WERI-Rb-1 (cell line): ENCODE measurements at regions not wholly inside any gene's neighbourhood (a gene's known extent, or its start where the extent isn't known, plus 50 kb on each side); places are given as distances from the start of the nearest gene placed in this dataset.

Experiments used
- DNase-seq: peaks from one replicate; pipeline ENCODE4 v3.0.0-alpha.2; 2020
- H3K27ac ChIP-seq: fragments of 250-450 bp; sonication (Bioruptor Pico); 2 replicates; pipeline ENCODE4 v1.5.1; 2020; ENCODE audit warnings: mild to moderate bottlenecking, moderate library complexity
- H3K27me3 ChIP-seq: fragments of 250-450 bp; sonication (Bioruptor Pico); 2 replicates; pipeline ENCODE4 v1.5.1; 2021; ENCODE audit warnings: mild to moderate bottlenecking, low read depth, moderate library complexity; ENCODE audit not compliant: insufficient read depth, severe bottlenecking
- H3K36me3 ChIP-seq: fragments of 250-450 bp; sonication (Bioruptor Pico); 2 replicates; pipeline ENCODE4 v1.5.1; 2020; ENCODE audit warnings: mild to moderate bottlenecking, moderate library complexity
- H3K4me3 ChIP-seq: 2 replicates; pipeline ENCODE4 v1.5.1; 2011; ENCODE audit warnings: low read depth, mild to moderate bottlenecking, control low read depth, low read length
- H3K9me3 ChIP-seq: fragments of 250-450 bp; sonication (Bioruptor Pico); 2 replicates; pipeline ENCODE4 v1.5.1; 2021; ENCODE audit warnings: mild to moderate bottlenecking, moderate library complexity; ENCODE audit not compliant: severe bottlenecking
- CTCF ChIP-seq: IDR thresholded peaks from 2 replicates; pipeline ENCODE4 v1.5.1; 2011; ENCODE audit warnings: low read depth, mild to moderate bottlenecking, control low read depth, inconsistent platforms, low read length

DNA sequence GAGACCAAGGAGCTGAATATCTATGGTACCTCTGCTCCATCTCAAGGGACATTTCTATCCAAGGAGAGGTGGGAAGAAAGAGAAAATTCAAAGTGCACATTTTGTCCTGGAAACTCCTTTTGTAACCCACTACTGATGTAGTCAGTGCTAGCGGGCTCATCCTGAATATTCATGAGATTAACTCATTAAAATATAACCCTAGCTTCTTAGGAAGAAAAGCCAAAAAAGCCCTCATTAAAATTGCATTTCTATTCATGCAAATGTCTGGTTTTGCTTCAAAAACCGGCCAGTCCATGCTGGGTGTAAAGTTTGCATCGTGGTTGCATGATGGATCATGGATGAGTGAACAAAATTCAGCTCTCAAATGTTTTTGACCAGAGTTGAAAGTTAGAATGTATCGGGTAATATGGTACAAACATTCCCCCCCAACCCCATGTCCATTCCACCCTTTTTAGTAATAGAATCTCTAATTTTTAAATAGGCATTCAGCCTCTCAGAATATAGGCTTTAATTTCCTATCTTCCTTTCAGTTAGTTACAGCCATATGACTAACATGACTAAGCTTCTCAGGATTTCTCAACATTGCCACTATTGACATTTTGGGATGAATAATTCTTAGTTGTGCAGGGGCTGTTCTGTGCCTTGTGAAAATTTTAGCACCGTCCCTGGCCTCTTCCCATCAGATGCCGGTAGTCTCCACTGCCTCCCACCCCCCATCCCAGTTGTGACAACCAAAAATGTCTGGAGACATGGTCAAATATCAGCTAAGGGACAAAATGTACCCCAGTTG, 104.2 kb upstream of the RND3 start:
- no peaks in the 10 kb centered on the region for H3K9me3 ChIP-seq
- no peak overlapping the region for H3K4me3 ChIP-seq
- H3K27me3 ChIP-seq, result no peaks in the 10 kb centered on the region
- no peak for DNase-seq
- no peak overlapping the region for H3K27ac ChIP-seq
- TF ChIP-seq CTCF, result no peak
- no peaks in the 10 kb centered on the region for H3K36me3 ChIP-seq

- H3K4me3 ChIP-seq, result no peak overlapping the region
- no peak for TF ChIP-seq CTCF
Observed at GRCh38 chr2:150589681-150590080, 102.2 kb upstream of the RND3 start.

GRCh38 chr2:150588506-150588870, 101.0 kb upstream of the RND3 start:
- H3K27me3 ChIP-seq, result no peaks in the 10 kb centered on the region
- no peaks in the 10 kb centered on the region for H3K36me3 ChIP-seq
- no peak for TF ChIP-seq CTCF
- DNase-seq, result no peak
- no peak overlapping the region for H3K27ac ChIP-seq
- H3K4me3 ChIP-seq, result no peak overlapping the region
- H3K9me3 ChIP-seq, result no peaks in the 10 kb centered on the region

More at GRCh38 chr2:150589681-150590080, 102.2 kb upstream of the RND3 start:
- no peak for DNase-seq
- H3K27me3 ChIP-seq, result no peaks in the 10 kb centered on the region
- no peaks in the 10 kb centered on the region for H3K9me3 ChIP-seq
- H3K27ac ChIP-seq, result no peak overlapping the region
- H3K36me3 ChIP-seq, result no peaks in the 10 kb centered on the region

DNA sequence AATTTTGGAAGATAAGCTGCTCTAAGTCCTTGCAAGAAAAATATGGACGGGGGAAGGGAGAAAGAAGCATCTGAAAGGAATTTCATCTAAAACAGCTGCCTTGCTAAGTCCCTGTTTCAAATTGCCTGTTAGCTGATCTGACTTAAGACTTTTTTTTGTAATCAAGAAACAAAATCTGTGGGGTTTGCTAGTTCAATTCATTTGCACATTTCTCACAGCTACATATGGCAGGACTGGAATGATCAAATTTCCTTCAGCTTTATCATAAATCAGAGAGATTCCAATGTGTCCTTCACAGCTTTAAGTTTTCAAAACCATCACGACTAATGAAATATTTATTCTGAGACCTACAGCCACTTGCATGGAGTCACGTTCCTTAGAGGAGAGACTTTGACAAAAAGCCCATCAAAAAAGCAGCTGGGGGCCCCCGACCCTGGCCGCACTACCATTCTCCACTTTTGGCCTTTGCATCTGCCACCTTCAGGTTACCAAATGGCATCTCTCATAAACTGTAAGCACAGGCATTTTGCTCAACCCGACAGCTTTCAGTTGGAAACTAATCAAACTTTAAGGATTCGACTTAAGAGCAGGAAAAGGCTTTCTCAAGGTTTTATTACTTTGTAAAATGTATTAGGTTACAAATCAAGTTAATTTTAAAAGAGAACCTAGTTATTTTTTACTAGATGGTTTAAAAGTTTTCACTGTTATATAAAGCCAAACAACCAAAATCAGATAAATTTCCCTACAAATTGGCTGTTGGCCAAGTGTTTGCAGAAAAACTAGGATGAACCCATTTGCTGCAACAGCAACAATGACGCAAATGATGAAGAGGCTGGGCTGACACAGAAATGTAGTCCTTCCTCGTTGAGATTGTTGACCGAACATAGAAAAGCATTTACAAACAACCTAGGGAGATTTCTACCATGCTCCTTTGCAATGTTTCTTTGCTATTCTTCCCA, 100.4 kb upstream of the RND3 start:
- no peak for DNase-seq
- Histone ChIP-seq H3K4me3 (no peak overlapping the region), H3K36me3 (no peaks in the 10 kb centered on the region), H3K27me3 (no peaks in the 10 kb centered on the region), H3K9me3 (no peaks in the 10 kb centered on the region), H3K27ac (no peak overlapping the region)
- no peak for TF ChIP-seq CTCF

DNA sequence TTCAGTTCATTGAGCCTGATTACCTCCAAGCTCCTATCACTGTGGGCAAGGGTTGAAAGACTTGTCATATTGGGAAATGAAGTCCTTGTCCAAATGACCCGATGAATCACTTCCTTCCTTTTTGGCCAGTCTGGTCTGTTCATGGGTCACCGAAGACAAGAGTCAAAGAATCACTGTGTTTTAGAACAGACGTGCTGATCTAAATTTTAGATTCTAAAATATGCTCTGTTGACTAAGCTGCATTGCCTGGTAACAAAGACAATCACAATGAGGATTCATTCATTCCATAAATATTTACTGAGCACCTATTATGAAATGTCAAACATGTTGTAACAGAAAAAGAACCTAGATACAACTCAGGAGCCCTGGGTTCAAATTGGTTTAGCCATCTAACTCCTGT, 99.4 kb upstream of the RND3 start:
- no peak overlapping the region for H3K27ac ChIP-seq
- H3K36me3 ChIP-seq, result no peaks in the 10 kb centered on the region
- no peak for TF ChIP-seq CTCF
- no peaks in the 10 kb centered on the region for H3K27me3 ChIP-seq
- H3K9me3 ChIP-seq, result no peaks in the 10 kb centered on the region
- H3K4me3 ChIP-seq, result no peak overlapping the region
- DNase-seq, result no peak
